Ishikawa (cell line): ENCODE measurements at regions not wholly inside any gene's neighbourhood (a gene's known extent, or its start where the extent isn't known, plus 50 kb on each side); places are given as distances from the start of the nearest gene placed in this dataset.
A peak's percentile ranks its signal among the peaks of the same experiment; 100 is the strongest.

Source experiments
- CEBPB ChIP-seq: IDR thresholded peaks from 2 replicates; pipeline ENCODE4 v1.6.1; 2012
- CREB1 ChIP-seq: IDR thresholded peaks from 2 replicates; pipeline ENCODE4 v1.6.1; 2012; ENCODE audit warnings: low read depth
- EGR1 ChIP-seq: IDR thresholded peaks from 2 replicates; pipeline ENCODE4 v1.6.1; 2012
- EP300 ChIP-seq: IDR thresholded peaks from 2 replicates; pipeline ENCODE4 v1.6.1; 2012; ENCODE audit warnings: borderline replicate concordance
- FOXM1 ChIP-seq: IDR thresholded peaks from 2 replicates; pipeline ENCODE4 v1.6.1; 2012; ENCODE audit warnings: low read depth, borderline replicate concordance
- NFIC ChIP-seq: IDR thresholded peaks from 2 replicates; pipeline ENCODE4 v1.6.1; 2012
- RAD21 ChIP-seq: IDR thresholded peaks from 2 replicates; pipeline ENCODE4 v1.6.1; 2012; ENCODE audit warnings: low read depth
- TAF1 ChIP-seq: IDR thresholded peaks from 2 replicates; pipeline ENCODE4 v1.6.1; 2012; ENCODE audit warnings: low read depth, mild to moderate bottlenecking
- TCF12 ChIP-seq: IDR thresholded peaks from 2 replicates; pipeline ENCODE4 v1.6.1; 2012; ENCODE audit warnings: low read depth
- TEAD4 ChIP-seq: IDR thresholded peaks from 2 replicates; pipeline ENCODE4 v1.6.1; 2012
- USF1 ChIP-seq: IDR thresholded peaks from 2 replicates; pipeline ENCODE4 v1.6.1; 2012
- YY1 ChIP-seq: IDR thresholded peaks from 2 replicates; pipeline ENCODE4 v1.6.1; 2012; ENCODE audit warnings: low read depth
- ZBTB7A ChIP-seq: IDR thresholded peaks from 2 replicates; pipeline ENCODE4 v1.6.1; 2012; ENCODE audit warnings: low read depth
- TF ChIP-seq, protein P1 (sequence below): IDR thresholded peaks from 2 replicates; pipeline ENCODE4 v1.6.1; 2012; ENCODE audit warnings: low read depth, mild to moderate bottlenecking
- TF ChIP-seq, protein P2 (sequence below): IDR thresholded peaks from 2 replicates; pipeline ENCODE4 v1.6.1; 2012

GRCh38 chr1:227454686-227455085 is 108.7 kb upstream of the ZNF678 start:
- TF ChIP-seq TCF12: no peak
- TF ChIP-seq EP300: no peak
- TF ChIP-seq RAD21: no peak
- no peak for TF ChIP-seq ZBTB7A
- TF ChIP-seq NFIC: no peak
- no peak for TF ChIP-seq FOXM1

DNA sequence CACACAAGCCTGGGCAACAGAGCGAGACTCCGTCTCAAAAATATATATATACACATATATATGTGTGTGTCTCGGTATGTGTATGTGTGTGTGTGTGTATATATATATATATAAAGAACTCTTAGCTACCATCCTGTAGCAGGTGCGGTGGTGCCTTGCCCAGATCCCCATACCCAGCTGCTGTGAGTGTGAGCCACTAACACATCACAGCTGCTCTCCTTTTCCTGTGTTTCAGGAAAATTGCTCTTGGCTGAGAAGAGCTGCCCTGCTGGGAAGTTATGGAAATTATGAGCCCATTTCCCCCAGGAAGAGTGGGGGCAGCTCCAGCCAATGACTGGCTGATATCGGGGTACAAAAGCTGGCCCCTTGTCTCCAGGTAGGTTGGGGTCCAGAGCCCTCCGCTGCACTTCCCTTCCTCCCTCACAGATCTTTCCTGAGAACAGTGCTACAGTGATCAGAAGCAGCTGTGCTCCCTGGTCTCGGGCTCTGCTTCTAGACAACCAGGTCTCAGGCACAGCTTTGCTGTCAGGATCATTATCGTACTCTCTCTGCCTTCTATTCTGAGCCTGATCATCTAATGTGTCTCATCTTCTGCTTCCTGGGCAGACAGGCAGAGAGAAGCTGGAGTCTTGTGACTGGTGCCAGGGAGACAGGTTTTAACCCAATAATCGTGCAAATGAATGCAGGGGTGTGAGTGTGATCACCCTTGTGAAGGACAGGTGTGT is 109.6 kb upstream of the ZNF678 start:
- no peak for TF ChIP-seq FOXM1
- no peak for TF ChIP-seq RAD21
- TF ChIP-seq, protein P1, sequence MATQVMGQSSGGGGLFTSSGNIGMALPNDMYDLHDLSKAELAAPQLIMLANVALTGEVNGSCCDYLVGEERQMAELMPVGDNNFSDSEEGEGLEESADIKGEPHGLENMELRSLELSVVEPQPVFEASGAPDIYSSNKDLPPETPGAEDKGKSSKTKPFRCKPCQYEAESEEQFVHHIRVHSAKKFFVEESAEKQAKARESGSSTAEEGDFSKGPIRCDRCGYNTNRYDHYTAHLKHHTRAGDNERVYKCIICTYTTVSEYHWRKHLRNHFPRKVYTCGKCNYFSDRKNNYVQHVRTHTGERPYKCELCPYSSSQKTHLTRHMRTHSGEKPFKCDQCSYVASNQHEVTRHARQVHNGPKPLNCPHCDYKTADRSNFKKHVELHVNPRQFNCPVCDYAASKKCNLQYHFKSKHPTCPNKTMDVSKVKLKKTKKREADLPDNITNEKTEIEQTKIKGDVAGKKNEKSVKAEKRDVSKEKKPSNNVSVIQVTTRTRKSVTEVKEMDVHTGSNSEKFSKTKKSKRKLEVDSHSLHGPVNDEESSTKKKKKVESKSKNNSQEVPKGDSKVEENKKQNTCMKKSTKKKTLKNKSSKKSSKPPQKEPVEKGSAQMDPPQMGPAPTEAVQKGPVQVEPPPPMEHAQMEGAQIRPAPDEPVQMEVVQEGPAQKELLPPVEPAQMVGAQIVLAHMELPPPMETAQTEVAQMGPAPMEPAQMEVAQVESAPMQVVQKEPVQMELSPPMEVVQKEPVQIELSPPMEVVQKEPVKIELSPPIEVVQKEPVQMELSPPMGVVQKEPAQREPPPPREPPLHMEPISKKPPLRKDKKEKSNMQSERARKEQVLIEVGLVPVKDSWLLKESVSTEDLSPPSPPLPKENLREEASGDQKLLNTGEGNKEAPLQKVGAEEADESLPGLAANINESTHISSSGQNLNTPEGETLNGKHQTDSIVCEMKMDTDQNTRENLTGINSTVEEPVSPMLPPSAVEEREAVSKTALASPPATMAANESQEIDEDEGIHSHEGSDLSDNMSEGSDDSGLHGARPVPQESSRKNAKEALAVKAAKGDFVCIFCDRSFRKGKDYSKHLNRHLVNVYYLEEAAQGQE: no peak
- no peak for TF ChIP-seq CREB1
- no peak for TF ChIP-seq EGR1
- no peak for TF ChIP-seq EP300
- no peak for TF ChIP-seq USF1
- no peak for TF ChIP-seq TAF1

DNA sequence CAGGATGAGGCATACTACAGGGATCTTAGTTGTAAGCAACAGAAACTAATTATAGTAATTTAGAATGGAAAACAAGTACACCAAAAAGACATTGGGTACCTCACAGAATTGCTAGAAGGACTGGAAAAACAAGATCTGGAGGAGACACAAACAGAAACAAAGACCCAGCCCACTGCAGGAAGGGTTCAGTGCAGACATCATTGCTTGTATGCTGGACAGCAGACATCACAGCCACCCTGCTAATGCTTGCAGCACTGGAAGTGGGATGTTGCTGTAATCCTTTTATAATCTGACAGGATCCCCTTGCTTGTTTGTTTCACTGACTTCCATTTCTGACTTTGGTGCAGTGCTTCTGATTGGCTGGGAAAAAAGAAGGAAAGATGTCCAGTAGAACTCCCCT is 111.4 kb upstream of the ZNF678 start:
- TF ChIP-seq NFIC (no peak), CEBPB (no peak)
- TF ChIP-seq, protein P1: peak; percentile 40; the same call in 1 of the 2 replicates

- TF ChIP-seq, protein P2, sequence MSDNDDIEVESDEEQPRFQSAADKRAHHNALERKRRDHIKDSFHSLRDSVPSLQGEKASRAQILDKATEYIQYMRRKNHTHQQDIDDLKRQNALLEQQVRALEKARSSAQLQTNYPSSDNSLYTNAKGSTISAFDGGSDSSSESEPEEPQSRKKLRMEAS: no peak
- no peak for TF ChIP-seq EGR1
- TF ChIP-seq, protein P1: no peak
- no peak for TF ChIP-seq YY1
- TF ChIP-seq ZBTB7A: no peak
- TF ChIP-seq EP300: no peak
- TF ChIP-seq NFIC: no peak
- TF ChIP-seq CEBPB: no peak
- TF ChIP-seq TEAD4: no peak
- no peak for TF ChIP-seq TAF1
- no peak for TF ChIP-seq FOXM1
- no peak for TF ChIP-seq USF1
- no peak for TF ChIP-seq RAD21
- TF ChIP-seq CREB1: no peak
Measured at GRCh38 chr1:227451057-227451456, 112.3 kb upstream of the ZNF678 start.

- TF ChIP-seq CREB1 (no peak), CEBPB (no peak), NFIC (no peak), TCF12 (no peak), USF1 (no peak), EGR1 (no peak), TEAD4 (no peak), RAD21 (no peak), ZBTB7A (no peak), YY1 (no peak), EP300 (no peak), TAF1 (no peak), FOXM1 (no peak)
- TF ChIP-seq, protein P2: no peak
- TF ChIP-seq, protein P1: no peak
Measured at GRCh38 chr1:227450489-227450888, 112.9 kb upstream of the ZNF678 start.
